H9 (cell line): ENCODE measurements at regions not wholly inside any gene's neighbourhood (a gene's known extent, or its start where the extent isn't known, plus 50 kb on each side); places are given as distances from the start of the nearest gene placed in this dataset.

Source experiments
- DNase-seq: peaks from one replicate; pipeline ENCODE4 v3.0.0-alpha.2; 2017
- H2AFZ ChIP-seq: one replicate; pipeline ENCODE4 v1.6.1; 2013; ENCODE audit warnings: mild to moderate bottlenecking, low read length, control low read depth, moderate library complexity
- H2AK5ac ChIP-seq: 2 replicates; pipeline ENCODE4 v1.6.1; 2013; ENCODE audit warnings: low read length, control low read depth, mixed read lengths; ENCODE audit not compliant: insufficient read length
- H2BK120ac ChIP-seq: one replicate; pipeline ENCODE4 v1.6.1; 2013; ENCODE audit warnings: low read depth, mild to moderate bottlenecking, low read length, control low read depth, inconsistent platforms; ENCODE audit not compliant: poor library complexity, severe bottlenecking
- H2BK12ac ChIP-seq: 2 replicates; pipeline ENCODE4 v1.6.1; 2013; ENCODE audit warnings: low read length, control low read depth, mixed read lengths, low read depth; ENCODE audit not compliant: insufficient read length
- H2BK15ac ChIP-seq: 2 replicates; pipeline ENCODE4 v1.6.1; 2013; ENCODE audit warnings: low read depth, low read length, control low read depth
- H2BK20ac ChIP-seq: one replicate; pipeline ENCODE4 v1.6.1; 2013; ENCODE audit warnings: low read depth, mild to moderate bottlenecking, low read length, control low read depth, inconsistent platforms; ENCODE audit not compliant: poor library complexity, severe bottlenecking
- H2BK5ac ChIP-seq: 2 replicates; pipeline ENCODE4 v1.6.1; 2013; ENCODE audit warnings: low read length, control low read depth, mixed read lengths; ENCODE audit not compliant: insufficient read length
- H3K14ac ChIP-seq: 2 replicates; pipeline ENCODE4 v1.6.1; 2013; ENCODE audit warnings: low read length, control low read depth; ENCODE audit not compliant: insufficient read depth
- H3K18ac ChIP-seq: 2 replicates; pipeline ENCODE4 v1.6.1; 2013; ENCODE audit warnings: low read depth, mild to moderate bottlenecking, mixed read lengths, low read length, control low read depth; ENCODE audit not compliant: insufficient read length
- H3K23ac ChIP-seq: 2 replicates; pipeline ENCODE4 v1.6.1; 2013; ENCODE audit warnings: low read length, control low read depth, mixed read lengths, low read depth; ENCODE audit not compliant: insufficient read length
- H3K23me2 ChIP-seq: 2 replicates; pipeline ENCODE4 v1.6.1; 2013; ENCODE audit warnings: low read depth, mild to moderate bottlenecking, mixed read lengths, low read length, control low read depth; ENCODE audit not compliant: insufficient read length, poor library complexity, severe bottlenecking
- H3K27ac ChIP-seq: 2 replicates; pipeline ENCODE4 v1.5.1; 2013; ENCODE audit warnings: low read length, control low read depth, mixed read lengths, low read depth; ENCODE audit not compliant: insufficient read length
- H3K27me3 ChIP-seq: 2 replicates; pipeline ENCODE4 v1.6.1; 2013; ENCODE audit warnings: low read length, control low read depth, inconsistent platforms; ENCODE audit not compliant: insufficient read depth
- H3K4ac ChIP-seq: 2 replicates; pipeline ENCODE4 v1.6.1; 2013; ENCODE audit warnings: low read depth, mild to moderate bottlenecking, control low read depth, inconsistent platforms, low read length, moderate library complexity
- H3K4me1 ChIP-seq: 2 replicates; pipeline ENCODE4 v1.6.1; 2013; ENCODE audit warnings: low read length, control low read depth, inconsistent platforms; ENCODE audit not compliant: insufficient read depth
- H3K4me2 ChIP-seq: 2 replicates; pipeline ENCODE4 v1.6.1; 2013; ENCODE audit warnings: low read length, control low read depth, mixed read lengths; ENCODE audit not compliant: insufficient read length, insufficient read depth
- H3K56ac ChIP-seq: 2 replicates; pipeline ENCODE4 v1.6.1; 2013; ENCODE audit warnings: low read depth, mild to moderate bottlenecking, mixed read lengths, low read length, control low read depth; ENCODE audit not compliant: insufficient read length
- H3K79me1 ChIP-seq: 2 replicates; pipeline ENCODE4 v1.6.1; 2013; ENCODE audit warnings: low read depth, mild to moderate bottlenecking, moderate library complexity, low read length, control low read depth, inconsistent platforms; ENCODE audit not compliant: insufficient read depth, poor library complexity, severe bottlenecking
- H3K79me2 ChIP-seq: 2 replicates; pipeline ENCODE4 v1.6.1; 2013; ENCODE audit warnings: low read length, control low read depth, inconsistent platforms; ENCODE audit not compliant: insufficient read depth
- H3K9ac ChIP-seq: 2 replicates; pipeline ENCODE4 v1.6.1; 2013; ENCODE audit warnings: low read length, control low read depth, mixed read lengths; ENCODE audit not compliant: insufficient read length; ENCODE audit errors: extremely low read depth
- H3K9me3 ChIP-seq: one replicate; pipeline ENCODE4 v1.6.1; 2013; ENCODE audit warnings: low read depth, low read length, inconsistent platforms; ENCODE audit not compliant: control insufficient read depth
- H3T11ph ChIP-seq: one replicate; pipeline ENCODE4 v1.6.1; 2013; ENCODE audit warnings: mild to moderate bottlenecking, low read length, control low read depth, inconsistent platforms
- H4K20me1 ChIP-seq: one replicate; pipeline ENCODE4 v1.6.1; 2013; ENCODE audit not compliant: control insufficient read depth, insufficient read length, insufficient read depth
- H4K5ac ChIP-seq: 2 replicates; pipeline ENCODE4 v1.6.1; 2013; ENCODE audit warnings: low read depth, mild to moderate bottlenecking, mixed read lengths, low read length, control low read depth; ENCODE audit not compliant: insufficient read length
- H4K8ac ChIP-seq: replicated peaks from 2 replicates; pipeline ENCODE4 v1.6.1; 2013; ENCODE audit warnings: low read length, control low read depth, mixed read lengths, low read depth; ENCODE audit not compliant: insufficient read length
- H4K91ac ChIP-seq: 2 replicates; pipeline ENCODE4 v1.6.1; 2013; ENCODE audit warnings: low read depth, mild to moderate bottlenecking, moderate library complexity, mixed read lengths, low read length, control low read depth; ENCODE audit not compliant: insufficient read length
- H3K27ac Mint-ChIP-seq, 3 experiments: 2 replicates in 2 of 3; 3 replicates in 1 of 3; pipeline ENCODE4 v1.8.0; 2020 to 2021; ENCODE audit warnings: mixed read lengths in 3 of 3, mild to moderate bottlenecking in 1 of 3, moderate library complexity in 1 of 3
- H3K27me3 Mint-ChIP-seq: 2 replicates; pipeline ENCODE4 v1.8.0; 2021; ENCODE audit warnings: low read depth, mild to moderate bottlenecking, moderate library complexity, mixed read lengths
- H3K36me3 Mint-ChIP-seq, 3 experiments: 2 replicates in 2 of 3; 3 replicates in 1 of 3; pipeline ENCODE4 v1.8.0; 2020 to 2021; ENCODE audit warnings: low read depth in 3 of 3, mixed read lengths in 3 of 3; ENCODE audit not compliant: insufficient read depth in 1 of 3
- H3K4me1 Mint-ChIP-seq, 2 experiments: 2 replicates each; pipeline ENCODE4 v1.8.0; 2020; ENCODE audit warnings: mixed read lengths in 2 of 2
- H3K4me3 Mint-ChIP-seq, 2 experiments: 2 replicates in 1 of 2; 3 replicates in 1 of 2; pipeline ENCODE4 v1.8.0; 2020 to 2021; ENCODE audit warnings: mild to moderate bottlenecking in 2 of 2, mixed read lengths in 2 of 2, moderate library complexity in 1 of 2
- H3K9me3 Mint-ChIP-seq, 2 experiments: 2 replicates in 1 of 2; 3 replicates in 1 of 2; pipeline ENCODE4 v1.8.0; 2020; ENCODE audit warnings: mild to moderate bottlenecking in 2 of 2, mixed read lengths in 2 of 2, moderate library complexity in 1 of 2
- WGBS: extraction: QIAGEN DNeasy Blood & Tissue Kit; methylation state at CpG from one replicate; pipeline ENCODE4 v1.1.7; 2013; ENCODE audit warnings: missing lambda C conversion rate, low lambda C conversion rate, mixed read lengths; ENCODE audit not compliant: insufficient read length; ENCODE audit errors: extremely low coverage; 5-methylcytosine and 5-hydroxymethylcytosine counted together
- TF ChIP-seq, protein P1 (sequence below): fragments of 200-600 bp; sonication (generic); conservative IDR thresholded peaks from 3 replicates; pipeline ENCODE4 v1.8.0; 2021; ENCODE audit warnings: antibody characterized with exemption, mild to moderate bottlenecking

DNA sequence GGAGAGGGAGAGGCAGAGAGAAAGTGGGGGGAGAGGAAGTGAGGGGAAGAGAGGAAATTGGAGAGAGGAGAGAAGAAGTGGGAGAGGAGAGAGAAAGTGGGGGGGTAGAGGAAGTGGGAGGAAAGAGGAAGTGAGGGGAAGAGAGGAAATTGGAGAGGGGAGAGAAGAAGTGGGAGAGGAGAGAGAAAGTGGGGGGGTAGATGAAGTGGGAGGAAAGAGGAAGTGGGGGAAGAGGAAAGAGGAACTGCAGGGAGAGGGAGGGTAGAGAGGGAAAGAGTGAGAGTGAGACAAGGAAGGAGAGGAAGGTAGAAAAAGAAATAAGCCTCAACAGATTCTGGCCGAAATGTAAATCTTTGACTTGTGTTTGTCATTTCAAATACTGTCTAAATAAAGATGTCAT is 146.6 kb downstream of the KLF12 start:
- no peaks in the 10 kb centered on the region for H3K36me3 Mint-ChIP-seq
- H3K4me1 ChIP-seq: no peaks in the 10 kb centered on the region; the same call in 1 of the 2 replicates
- H3K4me3 Mint-ChIP-seq: no peak overlapping the region
- H2BK5ac ChIP-seq: no peak overlapping the region
- H3K79me2 ChIP-seq: no peaks in the 10 kb centered on the region
- H3K18ac ChIP-seq: no peak overlapping the region
- no peak overlapping the region for H3K23ac ChIP-seq
- H3K4ac ChIP-seq: no peak overlapping the region
- H3K4me1 Mint-ChIP-seq: peaks cover 18 to 32% of the 10 kb centered on the region in 2 experiments
- no peak overlapping the region for H2BK20ac ChIP-seq
- no peak overlapping the region for H3K14ac ChIP-seq
- no peaks in the 10 kb centered on the region for H4K20me1 ChIP-seq
- H3K27me3 ChIP-seq: no peaks in the 10 kb centered on the region
- H3K23me2 ChIP-seq: no peaks in the 10 kb centered on the region
- no peak overlapping the region for H2BK12ac ChIP-seq
- no peaks in the 10 kb centered on the region for H3K79me1 ChIP-seq
- H3K9me3 Mint-ChIP-seq: no peaks in the 10 kb centered on the region
- no peak overlapping the region for H4K91ac ChIP-seq
- H3K27ac Mint-ChIP-seq: no peak overlapping the region
- no peak for DNase-seq
- no peak overlapping the region for H2AK5ac ChIP-seq
- no peak overlapping the region for H2BK120ac ChIP-seq
- H3T11ph ChIP-seq: no peak overlapping the region
- no peak overlapping the region for H3K4me2 ChIP-seq
- H3K27me3 Mint-ChIP-seq: no peaks in the 10 kb centered on the region
- TF ChIP-seq, protein P1, sequence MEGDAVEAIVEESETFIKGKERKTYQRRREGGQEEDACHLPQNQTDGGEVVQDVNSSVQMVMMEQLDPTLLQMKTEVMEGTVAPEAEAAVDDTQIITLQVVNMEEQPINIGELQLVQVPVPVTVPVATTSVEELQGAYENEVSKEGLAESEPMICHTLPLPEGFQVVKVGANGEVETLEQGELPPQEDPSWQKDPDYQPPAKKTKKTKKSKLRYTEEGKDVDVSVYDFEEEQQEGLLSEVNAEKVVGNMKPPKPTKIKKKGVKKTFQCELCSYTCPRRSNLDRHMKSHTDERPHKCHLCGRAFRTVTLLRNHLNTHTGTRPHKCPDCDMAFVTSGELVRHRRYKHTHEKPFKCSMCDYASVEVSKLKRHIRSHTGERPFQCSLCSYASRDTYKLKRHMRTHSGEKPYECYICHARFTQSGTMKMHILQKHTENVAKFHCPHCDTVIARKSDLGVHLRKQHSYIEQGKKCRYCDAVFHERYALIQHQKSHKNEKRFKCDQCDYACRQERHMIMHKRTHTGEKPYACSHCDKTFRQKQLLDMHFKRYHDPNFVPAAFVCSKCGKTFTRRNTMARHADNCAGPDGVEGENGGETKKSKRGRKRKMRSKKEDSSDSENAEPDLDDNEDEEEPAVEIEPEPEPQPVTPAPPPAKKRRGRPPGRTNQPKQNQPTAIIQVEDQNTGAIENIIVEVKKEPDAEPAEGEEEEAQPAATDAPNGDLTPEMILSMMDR: no peak
- H3K9ac ChIP-seq: no peak overlapping the region
- H2AFZ ChIP-seq: no peak overlapping the region
- no peaks in the 10 kb centered on the region for H3K9me3 ChIP-seq
- H3K27ac ChIP-seq: no peak overlapping the region
- H4K8ac ChIP-seq: no peak overlapping the region
- WGBS: no CpG with 5 or more reads among the region's 1 CpG
- H3K56ac ChIP-seq: no peak overlapping the region
- no peak overlapping the region for H2BK15ac ChIP-seq
- no peak overlapping the region for H4K5ac ChIP-seq
